GM10266 (cell line): ENCODE measurements at regions not wholly inside any gene's neighbourhood (a gene's known extent, or its start where the extent isn't known, plus 50 kb on each side); places are given as distances from the start of the nearest gene placed in this dataset.

Experiments used
- DNase-seq: peaks from one replicate; pipeline ENCODE4 v3.0.0; 2012; ENCODE audit errors: extremely low spot score
- CTCF ChIP-seq: IDR thresholded peaks from 2 replicates; pipeline ENCODE4 v1.5.1; 2012; ENCODE audit warnings: mild to moderate bottlenecking, low read depth; ENCODE audit not compliant: control insufficient read depth, insufficient read depth; ENCODE audit errors: missing control alignments

- no peak for DNase-seq
- no peak for TF ChIP-seq CTCF
Measured at GRCh38 chr5:66302344-66302743, 158.2 kb downstream of the SREK1 start.

GRCh38 chr5:66306105-66306843 is 162.2 kb downstream of the SREK1 start:
- TF ChIP-seq CTCF = peak; percentile 87
- DNase-seq = peak; percentile 65

GRCh38 chr5:66306844-66307315 is 162.8 kb downstream of the SREK1 start:
- no peak for TF ChIP-seq CTCF

GRCh38 chr5:66307647-66308241 is 163.6 kb downstream of the SREK1 start:
- DNase-seq = peak; percentile 53

More at GRCh38 chr5:66306844-66307315, 162.8 kb downstream of the SREK1 start:
- DNase-seq = no peak

GRCh38 chr5:66312266-66312665 is 168.2 kb downstream of the SREK1 start:
- TF ChIP-seq CTCF = no peak
- no peak for DNase-seq

More at GRCh38 chr5:66307647-66308241, 163.6 kb downstream of the SREK1 start:
- peak; percentile 76 for TF ChIP-seq CTCF

GRCh38 chr5:66315784-66316183 is 171.7 kb downstream of the SREK1 start:
- DNase-seq = no peak
- no peak for TF ChIP-seq CTCF

GRCh38 chr5:66322786-66323528 is 178.9 kb downstream of the SREK1 start:
- no peak for TF ChIP-seq CTCF
- DNase-seq = no peak
